ENCODE measurements at regions not wholly inside any gene's neighbourhood (a gene's known extent, or its start where the extent isn't known, plus 50 kb on each side); places are given as distances from the start of the nearest gene placed in this dataset.

GRCh38 chr14:53847057-53847456 is 109.6 kb downstream of the BMP4 start:
- no peaks in the 10 kb centered on the region for H3K27me3 ChIP-seq (ENCODE audit: control insufficient read depth, insufficient read depth, low read length, poor library complexity, severe bottlenecking)
- H3K4me1 Mint-ChIP-seq: peaks cover 2% of the 10 kb centered on the region
- H3K4me3 ChIP-seq (ENCODE audit: low read length): no peak overlapping the region
- no peaks in the 10 kb centered on the region for H3K9me3 Mint-ChIP-seq
- TF ChIP-seq CTCF (conservative IDR thresholded peaks at IDR 0.05): no peak
- no peak overlapping the region for H3K4me3 Mint-ChIP-seq
- no peak overlapping the region for H3K9ac ChIP-seq (ENCODE audit: extremely low read depth, low read length, poor library complexity, severe bottlenecking)
- no peak for DNase-seq
- WGBS, 2 experiments (ENCODE audit: insufficient coverage in 1 of 2, insufficient read length in 1 of 2): 100% methylated on average over 1 of the region's 1 CpG; no CpG with 5 or more reads in 1 of the 2 experiments
- H3K27ac ChIP-seq (ENCODE audit: low read depth, low read length): no peak overlapping the region
- H3K27me3 Mint-ChIP-seq (ENCODE audit: insufficient read depth): no peaks in the 10 kb centered on the region
- no peaks in the 10 kb centered on the region for H3K36me3 ChIP-seq (ENCODE audit: control insufficient read depth, insufficient read depth, low read length)
- H3K4me1 ChIP-seq (ENCODE audit: control insufficient read depth, insufficient read depth, low read length): peaks cover 4% of the 10 kb centered on the region
- no peak overlapping the region for H3K27ac Mint-ChIP-seq
- H3K36me3 Mint-ChIP-seq (ENCODE audit: low read depth): no peaks in the 10 kb centered on the region
- no peaks in the 10 kb centered on the region for H3K9me3 ChIP-seq (ENCODE audit: control insufficient read depth, low read length)

DNA sequence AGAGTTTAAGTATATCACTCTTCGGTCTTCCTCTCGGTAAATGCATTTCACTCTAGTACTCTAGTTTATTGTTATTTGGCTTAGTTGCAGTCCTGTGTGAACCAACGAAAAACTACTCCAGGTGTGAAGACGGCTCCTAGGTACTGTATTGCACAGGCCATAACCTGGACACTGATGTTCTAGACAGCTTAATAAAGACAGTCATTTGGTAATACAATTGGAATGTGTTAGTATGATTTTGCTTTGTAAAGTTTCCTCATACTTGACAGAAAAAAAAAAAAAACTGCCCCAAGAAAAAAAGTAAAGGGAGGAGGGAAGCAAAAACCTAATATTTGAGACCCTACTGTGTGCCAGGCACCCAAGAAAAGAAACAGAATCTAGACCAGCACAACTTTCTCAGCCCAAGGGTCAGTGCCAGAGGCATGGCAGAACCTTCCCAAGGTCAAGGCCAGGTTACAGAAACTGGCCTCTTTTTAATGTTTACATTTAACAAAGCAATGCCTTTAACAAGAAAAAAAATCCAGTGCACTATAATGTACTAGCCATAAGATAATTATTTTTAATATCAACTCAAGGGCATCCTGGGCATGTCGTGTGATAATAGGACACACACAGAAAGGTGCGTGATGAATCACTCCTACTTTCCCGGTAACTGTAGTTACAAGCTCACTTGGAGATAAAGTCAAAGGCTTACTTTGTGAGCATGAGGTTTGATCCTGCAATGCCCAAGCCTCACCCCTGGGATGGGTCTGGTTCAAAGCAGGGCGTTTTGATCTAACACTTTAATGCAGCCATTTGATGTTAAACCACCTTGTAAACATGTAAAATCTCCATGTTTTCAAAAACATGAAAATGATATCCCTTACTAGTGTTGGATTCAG is 110.6 kb downstream of the BMP4 start:
- Histone ChIP-seq H3K27me3 (ENCODE audit: control insufficient read depth, insufficient read depth, low read length, poor library complexity, severe bottlenecking) (no peaks in the 10 kb centered on the region), H3K36me3 (ENCODE audit: control insufficient read depth, insufficient read depth, low read length) (no peaks in the 10 kb centered on the region), H3K27ac (ENCODE audit: low read depth, low read length) (no peak overlapping the region), H3K9ac (ENCODE audit: extremely low read depth, low read length, poor library complexity, severe bottlenecking) (no peak overlapping the region), H3K9me3 (ENCODE audit: control insufficient read depth, low read length) (peaks cover 2% of the 10 kb centered on the region), H3K4me3 (ENCODE audit: low read length) (no peak overlapping the region), H3K4me1 (ENCODE audit: control insufficient read depth, insufficient read depth, low read length) (peaks cover 4% of the 10 kb centered on the region)
- peak; percentile 31 for TF ChIP-seq CTCF (conservative IDR thresholded peaks at IDR 0.05)
- Mint-ChIP-seq H3K27ac (no peak overlapping the region), H3K36me3 (ENCODE audit: low read depth) (no peaks in the 10 kb centered on the region), H3K9me3 (no peaks in the 10 kb centered on the region), H3K4me3 (no peak overlapping the region), H3K4me1 (no peaks in the 10 kb centered on the region), H3K27me3 (ENCODE audit: insufficient read depth) (peaks cover 2% of the 10 kb centered on the region)
- 90 to 94% methylated on average over 2 to 8 of the region's 8 CpGs for WGBS, 2 experiments (ENCODE audit: insufficient coverage in 1 of 2, insufficient read length in 1 of 2)
- DNase-seq: no peak

DNA sequence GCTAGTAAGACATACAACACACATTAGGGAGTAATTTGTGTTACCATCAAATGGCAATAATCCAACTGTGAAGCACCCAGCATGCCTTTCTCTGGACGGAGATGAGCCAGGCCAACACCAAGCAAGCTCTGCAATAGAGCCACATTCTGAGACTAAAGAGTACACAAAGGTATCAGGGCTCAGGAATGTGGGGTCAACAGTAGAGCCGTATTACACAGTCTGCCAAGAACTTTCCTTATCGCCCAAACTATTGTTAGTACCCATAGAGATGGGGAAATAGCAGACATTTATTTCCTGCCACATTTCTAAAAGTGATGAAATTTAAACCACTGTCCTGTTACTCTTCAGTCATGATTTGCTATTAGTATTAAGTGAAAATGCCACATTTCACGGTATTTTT is 113.7 kb downstream of the BMP4 start:
- H3K27me3 Mint-ChIP-seq (ENCODE audit: insufficient read depth): peaks cover 12% of the 10 kb centered on the region
- no peak for DNase-seq
- no peak overlapping the region for H3K27ac ChIP-seq (ENCODE audit: low read depth, low read length)
- H3K9me3 Mint-ChIP-seq: peaks cover 8% of the 10 kb centered on the region
- WGBS, 2 experiments (ENCODE audit: insufficient coverage in 1 of 2, insufficient read length in 1 of 2): 65 to 75% methylated on average over 1 to 4 of the region's 4 CpGs
- H3K4me3 ChIP-seq (ENCODE audit: low read length): no peak overlapping the region
- H3K36me3 Mint-ChIP-seq (ENCODE audit: low read depth): peaks cover 1% of the 10 kb centered on the region
- no peaks in the 10 kb centered on the region for H3K4me1 Mint-ChIP-seq
- H3K9me3 ChIP-seq (ENCODE audit: control insufficient read depth, low read length): peaks cover 9% of the 10 kb centered on the region
- H3K9ac ChIP-seq (ENCODE audit: extremely low read depth, low read length, poor library complexity, severe bottlenecking): no peak overlapping the region
- H3K27ac Mint-ChIP-seq: no peak overlapping the region
- TF ChIP-seq CTCF (conservative IDR thresholded peaks at IDR 0.05): no peak
- H3K4me3 Mint-ChIP-seq: no peak overlapping the region
- H3K36me3 ChIP-seq (ENCODE audit: control insufficient read depth, insufficient read depth, low read length): no peaks in the 10 kb centered on the region
- H3K27me3 ChIP-seq (ENCODE audit: control insufficient read depth, insufficient read depth, low read length, poor library complexity, severe bottlenecking): no peaks in the 10 kb centered on the region
- H3K4me1 ChIP-seq (ENCODE audit: control insufficient read depth, insufficient read depth, low read length): peaks cover 4% of the 10 kb centered on the region
